AG20443 (cell line): ENCODE measurements at regions not wholly inside any gene's neighbourhood (a gene's known extent, or its start where the extent isn't known, plus 50 kb on each side); places are given as distances from the start of the nearest gene placed in this dataset.
A peak's percentile ranks its signal among the peaks of the same experiment; 100 is the strongest.

Source experiments
- DNase-seq: peaks from one replicate; pipeline ENCODE4 v3.0.0; 2012; ENCODE audit warnings: low spot score, mixed read lengths

- no peak for DNase-seq
Observed at GRCh38 chr6:14187406-14187805, 69.8 kb downstream of the CD83 start.

- no peak for DNase-seq
Observed at GRCh38 chr6:14189074-14189473, 71.5 kb downstream of the CD83 start.

GRCh38 chr6:14190191-14190928, 72.8 kb downstream of the CD83 start:
- DNase-seq, result no peak

GRCh38 chr6:14190929-14191224, 73.3 kb downstream of the CD83 start:
- no peak for DNase-seq

- DNase-seq, result no peak
Observed at GRCh38 chr6:14191761-14192160, 74.2 kb downstream of the CD83 start.

- no peak for DNase-seq
Observed at GRCh38 chr6:14192216-14192788, 74.7 kb downstream of the CD83 start.

- DNase-seq, result no peak
Observed at GRCh38 chr6:14193524-14193923, 76.0 kb downstream of the CD83 start.

- DNase-seq, result no peak
Observed at GRCh38 chr6:14194483-14194882, 76.9 kb downstream of the CD83 start.

- no peak for DNase-seq
Observed at GRCh38 chr6:14194976-14195375, 77.4 kb downstream of the CD83 start.

GRCh38 chr6:14196026-14196425, 78.5 kb downstream of the CD83 start:
- DNase-seq, result no peak

GRCh38 chr6:14197118-14197517, 79.5 kb downstream of the CD83 start:
- no peak for DNase-seq

- no peak for DNase-seq
Observed at GRCh38 chr6:14200047-14200446, 82.5 kb downstream of the CD83 start.

- DNase-seq, result no peak
Observed at GRCh38 chr6:14202947-14203346, 85.4 kb downstream of the CD83 start.

- DNase-seq, result no peak
Observed at GRCh38 chr6:14206391-14206790, 88.8 kb downstream of the CD83 start.

GRCh38 chr6:14207448-14207847, 89.9 kb downstream of the CD83 start:
- DNase-seq, result no peak

- DNase-seq, result no peak
Observed at GRCh38 chr6:14209000-14209399, 91.4 kb downstream of the CD83 start.

GRCh38 chr6:14210077-14210476, 92.5 kb downstream of the CD83 start:
- no peak for DNase-seq

GRCh38 chr6:14210663-14211561, 93.3 kb downstream of the CD83 start:
- peak; percentile 99 for DNase-seq

- DNase-seq, result peak; percentile 44
Observed at GRCh38 chr6:14211562-14211942, 94.0 kb downstream of the CD83 start.

GRCh38 chr6:14212020-14212419, 94.4 kb downstream of the CD83 start:
- no peak for DNase-seq

- no peak for DNase-seq
Observed at GRCh38 chr6:14212632-14213031, 95.1 kb downstream of the CD83 start.

GRCh38 chr6:14216946-14217684, 99.5 kb downstream of the CD83 start:
- DNase-seq, result no peak
